IPS DF 19.7 (cell line): ENCODE measurements at regions not wholly inside any gene's neighbourhood (a gene's known extent, or its start where the extent isn't known, plus 50 kb on each side); places are given as distances from the start of the nearest gene placed in this dataset.

ENCODE experiments used
- DNase-seq: peaks from one replicate; pipeline ENCODE4 v3.0.0-alpha.2; 2013; ENCODE audit warnings: low read depth, low spot score

GRCh38 chr1:22218618-22219250 is 75.8 kb upstream of the WNT4 start:
- DNase-seq: no peak

- DNase-seq: no peak
Measured at GRCh38 chr1:22221233-22221780, 78.4 kb upstream of the WNT4 start.

- DNase-seq: no peak
Measured at GRCh38 chr1:22222723-22223122, 79.8 kb upstream of the WNT4 start.

GRCh38 chr1:22223176-22223575 is 80.3 kb upstream of the WNT4 start:
- DNase-seq: no peak

- no peak for DNase-seq
Measured at GRCh38 chr1:22224091-22224490, 81.2 kb upstream of the WNT4 start.

GRCh38 chr1:22224631-22225030 is 81.7 kb upstream of the WNT4 start:
- DNase-seq: no peak

DNA sequence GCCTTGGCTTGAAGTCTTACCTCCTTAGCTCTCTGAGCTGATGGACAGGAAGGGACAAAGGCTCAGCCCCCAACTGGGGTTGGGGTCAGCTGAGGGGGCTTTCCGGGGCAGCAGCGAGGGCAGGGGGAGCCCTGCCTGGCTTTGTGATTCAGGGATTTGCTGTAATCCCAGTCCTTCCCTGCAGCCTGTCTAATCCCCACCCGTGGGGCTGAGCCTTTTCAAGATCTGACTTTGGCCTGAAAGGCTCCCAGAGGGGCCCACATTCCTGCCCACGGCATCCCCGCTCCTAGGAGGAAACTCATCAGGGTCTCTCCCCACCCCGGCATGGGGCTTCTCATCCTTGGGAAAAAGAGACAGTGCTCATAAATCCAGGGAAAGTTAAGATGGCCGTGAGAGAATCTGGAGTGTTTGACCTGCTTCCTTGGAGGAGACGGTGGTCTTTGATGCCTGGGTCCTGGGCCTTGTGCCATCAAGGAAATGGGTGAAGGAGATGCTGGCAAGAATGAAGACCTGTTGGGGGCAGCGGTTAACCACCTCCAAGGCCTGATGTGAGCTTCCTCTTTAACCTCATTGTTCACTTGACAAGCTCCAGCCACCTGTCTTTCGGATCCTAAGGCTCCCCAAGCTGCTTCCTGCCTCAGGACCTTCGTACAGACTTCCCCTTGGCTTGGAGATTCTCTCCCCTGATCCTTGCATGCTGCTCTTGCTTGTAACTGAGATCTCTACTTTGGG is 83.1 kb upstream of the WNT4 start:
- DNase-seq: peak; percentile 40

DNA sequence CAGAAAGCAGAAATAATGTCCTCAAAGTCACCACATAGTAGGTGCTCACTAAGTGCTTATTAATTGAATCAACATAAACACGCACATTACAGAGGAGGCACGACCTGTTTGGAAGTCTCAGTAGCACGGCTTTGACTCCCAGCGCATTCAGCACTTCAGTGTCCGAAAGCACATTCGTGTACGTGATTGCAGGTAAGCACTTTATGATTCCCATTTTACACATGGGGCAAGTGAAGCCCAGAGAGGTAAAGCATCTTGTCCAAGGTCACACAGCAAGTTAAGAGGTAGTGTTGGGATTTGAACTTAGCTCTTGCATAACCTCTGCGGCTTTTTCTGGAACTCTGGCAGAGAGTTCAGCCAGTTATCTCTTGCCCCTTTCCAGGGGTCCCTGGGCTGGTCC is 85.2 kb upstream of the WNT4 start:
- no peak for DNase-seq

DNA sequence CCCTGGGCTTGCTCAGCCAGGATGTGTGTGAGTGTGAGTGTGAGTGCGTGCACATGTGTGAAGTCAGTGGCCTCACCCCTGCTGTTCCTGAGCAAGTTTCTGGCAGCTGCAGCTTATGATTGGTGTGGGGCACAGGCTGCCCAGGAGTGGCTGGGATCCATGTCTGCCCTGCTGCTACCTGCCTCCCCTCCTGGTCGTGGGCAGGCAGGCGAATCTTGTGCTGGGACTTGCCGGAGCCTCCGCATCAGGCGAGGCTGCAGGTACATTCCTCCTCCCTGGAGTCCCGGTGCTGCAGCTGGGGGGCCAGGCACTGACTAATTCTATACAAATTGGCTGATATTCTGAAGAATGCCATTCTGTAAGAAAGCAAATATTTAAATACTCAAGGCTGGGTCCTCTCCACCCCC is 85.6 kb upstream of the WNT4 start:
- DNase-seq: no peak

DNA sequence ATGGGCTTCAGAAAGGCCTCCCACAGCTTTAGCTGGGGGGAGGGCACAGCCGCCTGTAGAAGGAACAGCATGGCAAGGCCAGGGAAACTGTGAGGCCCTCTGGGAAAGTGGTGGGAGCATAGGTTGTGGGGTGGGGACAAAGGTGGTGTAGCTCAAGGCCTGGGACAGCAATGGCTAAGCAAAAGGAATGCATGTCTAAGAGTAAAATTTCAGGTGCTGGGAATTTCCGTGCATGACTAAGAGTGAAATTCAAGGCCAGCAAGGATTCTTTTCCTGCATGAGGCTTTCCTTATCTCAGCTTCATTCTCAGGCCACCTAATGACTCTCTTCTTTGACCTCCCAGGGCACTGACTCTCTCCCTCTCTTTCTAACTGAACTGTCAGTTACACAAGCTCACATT is 86.5 kb upstream of the WNT4 start:
- DNase-seq: no peak

DNA sequence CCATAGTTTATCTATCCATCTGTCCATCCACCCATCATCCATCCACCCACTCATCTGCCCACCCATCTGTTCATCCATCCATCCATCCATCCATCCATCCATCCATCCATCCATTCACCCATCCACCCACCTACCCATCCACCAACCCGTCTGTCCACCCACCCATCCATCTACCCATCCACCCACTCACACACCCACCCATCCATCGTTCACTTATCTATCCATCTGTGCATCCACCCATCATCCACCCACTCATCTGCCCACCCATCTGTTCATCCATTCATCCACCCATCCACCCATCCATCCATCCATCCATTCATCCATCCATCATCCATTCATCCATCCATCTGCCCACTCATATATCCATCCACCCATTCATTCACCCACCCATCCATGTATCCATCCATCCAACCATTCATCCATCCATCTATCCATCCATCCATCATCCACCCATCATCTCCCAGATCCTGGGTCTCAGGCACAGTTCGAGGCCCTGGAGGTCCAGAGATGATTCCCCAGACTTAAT is 88.2 kb upstream of the WNT4 start:
- no peak for DNase-seq

- no peak for DNase-seq
Measured at GRCh38 chr1:22231995-22232690, 89.2 kb upstream of the WNT4 start.

DNA sequence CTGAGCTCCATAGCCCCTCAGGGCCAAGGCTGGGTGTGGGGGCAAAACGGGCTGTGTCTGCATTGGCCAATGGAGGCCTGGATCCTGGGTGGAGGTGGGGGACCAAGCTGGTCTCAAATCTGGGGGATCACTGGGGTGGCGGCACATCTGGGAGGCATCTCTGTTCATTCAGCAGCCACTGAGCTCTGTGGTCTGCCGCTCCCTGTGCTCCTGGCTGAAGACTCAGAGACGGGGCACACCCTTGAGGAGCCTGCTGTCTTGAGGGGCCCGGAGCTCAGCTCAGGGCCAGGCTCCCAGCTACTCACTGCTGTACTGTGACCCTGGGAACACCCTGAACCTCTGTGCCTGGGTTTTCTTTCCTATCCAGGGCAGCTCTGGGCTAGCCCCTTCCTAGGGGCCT is 90.3 kb upstream of the WNT4 start:
- DNase-seq: no peak

- no peak for DNase-seq
Measured at GRCh38 chr1:22234476-22235030, 91.7 kb upstream of the WNT4 start.

- DNase-seq: no peak
Measured at GRCh38 chr1:22236166-22236565, 93.3 kb upstream of the WNT4 start.

GRCh38 chr1:22236900-22237299 is 94.0 kb upstream of the WNT4 start:
- no peak for DNase-seq

DNA sequence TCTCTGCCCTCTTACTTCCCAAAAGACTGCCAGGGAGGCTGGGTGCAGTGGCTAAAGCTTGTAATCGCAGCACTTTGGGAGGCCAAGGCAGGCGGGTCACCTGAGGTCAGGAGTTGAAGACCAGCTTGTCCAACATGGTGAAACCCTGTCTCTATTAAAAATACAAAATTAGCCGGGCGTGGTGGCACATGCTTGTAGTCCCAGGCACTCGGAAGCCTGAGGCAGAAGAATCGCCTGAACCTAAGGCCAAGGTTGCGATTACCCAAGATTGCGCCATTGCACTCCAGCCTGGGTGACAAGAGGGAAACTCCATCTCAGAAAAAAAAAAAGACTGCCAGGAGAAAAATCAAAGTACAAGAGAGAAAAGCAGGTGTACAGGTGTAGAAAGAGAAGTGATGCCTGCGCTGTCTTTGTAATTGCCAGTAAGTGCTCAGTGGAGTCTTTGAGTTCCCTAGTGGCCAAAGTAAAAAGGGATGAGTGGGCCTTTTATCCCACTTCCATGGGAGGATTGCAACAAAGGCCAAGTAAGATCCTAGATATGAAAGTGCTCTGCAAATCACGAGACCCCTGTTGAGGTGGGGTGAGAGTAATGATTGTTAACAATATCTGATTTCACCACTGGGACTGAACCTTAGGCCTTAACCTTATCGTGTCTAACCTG is 94.7 kb upstream of the WNT4 start:
- no peak for DNase-seq

DNA sequence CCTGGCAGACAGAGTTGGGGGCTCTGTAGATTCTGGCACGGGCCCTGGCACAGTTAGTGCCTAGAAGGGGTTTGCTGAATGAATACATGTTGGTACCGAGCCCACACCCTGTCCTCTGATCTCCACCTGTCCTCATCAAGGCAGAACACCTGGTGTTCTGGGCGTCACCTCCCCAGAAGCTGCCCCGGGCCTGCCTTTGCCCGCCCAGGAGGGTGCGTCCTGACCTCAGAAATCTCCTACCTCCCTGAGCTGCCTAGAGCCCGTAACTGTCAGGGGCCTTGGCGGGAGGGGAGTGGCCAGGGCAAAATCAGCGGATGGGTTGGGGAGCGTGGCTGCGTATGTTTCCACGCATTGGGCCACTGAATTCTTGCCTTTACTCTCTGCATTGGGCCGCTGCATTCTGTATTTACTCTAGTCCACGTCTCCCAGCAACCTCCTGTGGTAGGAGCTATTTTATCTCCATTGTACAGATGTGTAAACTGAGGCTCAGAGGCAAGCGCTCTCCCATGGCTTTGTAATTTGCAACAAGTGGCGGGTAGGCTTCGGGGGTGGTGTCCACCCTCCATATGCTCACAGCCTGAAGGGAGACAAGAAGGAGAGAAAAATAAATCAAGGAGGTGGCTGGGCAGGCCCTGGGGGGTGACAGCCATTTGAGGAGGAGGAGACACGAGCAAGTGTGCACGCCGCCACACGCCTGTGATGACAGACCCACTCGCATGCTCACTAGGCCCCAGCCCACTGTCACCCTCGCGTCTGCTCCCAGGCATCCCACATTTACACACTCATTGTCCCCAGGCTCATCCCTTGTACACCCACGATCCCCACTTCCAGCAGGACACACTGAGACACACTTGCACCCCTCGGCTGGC is 95.7 kb upstream of the WNT4 start:
- DNase-seq: no peak

- DNase-seq: no peak
Measured at GRCh38 chr1:22239378-22239777, 96.5 kb upstream of the WNT4 start.

DNA sequence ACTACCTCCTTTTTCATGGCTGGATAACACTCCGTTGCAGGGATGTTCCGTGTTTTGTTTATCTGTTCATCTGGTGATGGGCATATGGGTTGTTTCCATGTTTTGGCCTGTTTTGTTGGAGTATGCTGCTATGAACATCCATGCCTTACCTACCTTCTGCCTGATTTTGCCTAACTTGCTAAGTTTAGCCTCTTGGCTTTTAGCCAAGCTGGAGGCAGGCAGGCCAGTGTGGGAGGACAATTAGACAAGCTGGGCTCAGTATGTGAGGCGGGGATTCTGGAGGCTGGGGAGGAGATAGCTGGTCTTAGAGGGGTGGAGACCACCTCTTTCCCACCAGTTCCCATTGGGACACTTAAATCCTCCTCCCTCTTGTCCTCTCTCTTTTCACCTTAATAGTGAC is 98.4 kb upstream of the WNT4 start:
- DNase-seq: no peak

DNA sequence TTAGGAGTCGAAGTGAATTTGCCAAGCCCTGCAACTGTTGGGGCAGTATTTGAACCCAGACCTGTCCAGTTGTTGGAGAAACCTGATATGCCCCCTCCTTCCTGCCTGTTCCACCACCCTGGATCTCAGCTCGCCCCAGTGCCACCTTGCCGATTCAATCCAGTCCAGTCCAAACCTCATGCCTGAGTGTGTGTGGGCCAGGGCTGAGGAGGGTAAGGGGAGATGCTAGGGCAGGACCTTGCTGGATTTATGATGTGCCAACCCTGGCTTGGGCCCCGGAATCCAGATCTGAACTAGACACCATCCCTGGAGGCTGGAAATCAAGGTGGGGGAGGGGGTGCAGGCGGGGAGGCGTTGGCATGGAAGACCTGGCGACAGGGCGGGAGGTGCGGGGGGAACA is 98.9 kb upstream of the WNT4 start:
- DNase-seq: no peak
